ENCODE measurements at regions not wholly inside any gene's neighbourhood (a gene's known extent, or its start where the extent isn't known, plus 50 kb on each side); places are given as distances from the start of the nearest gene placed in this dataset.

GRCh38 chr4:104677116-104677515 is 182.4 kb upstream of the CXXC4 start:
- DNase-seq (ENCODE audit: low read depth) = no peak

GRCh38 chr4:104682311-104682710 is 187.6 kb upstream of the CXXC4 start:
- no peak for DNase-seq (ENCODE audit: low read depth)

- no peak for DNase-seq (ENCODE audit: low read depth)
Measured at GRCh38 chr4:104693601-104694201, 199.0 kb upstream of the CXXC4 start.

- no peak for DNase-seq (ENCODE audit: low read depth)
Measured at GRCh38 chr4:104716584-104716983, 221.9 kb upstream of the CXXC4 start.

GRCh38 chr4:104719539-104720230 is 225.0 kb upstream of the CXXC4 start:
- no peak for DNase-seq (ENCODE audit: low read depth)

GRCh38 chr4:104722467-104722866 is 227.8 kb upstream of the CXXC4 start:
- DNase-seq (ENCODE audit: low read depth) = no peak

GRCh38 chr4:104726002-104726401 is 231.3 kb upstream of the CXXC4 start:
- no peak for DNase-seq (ENCODE audit: low read depth)

GRCh38 chr4:104727643-104728042 is 232.9 kb upstream of the CXXC4 start:
- DNase-seq (ENCODE audit: low read depth) = no peak

GRCh38 chr4:104728380-104729122 is 233.9 kb upstream of the CXXC4 start:
- DNase-seq (ENCODE audit: low read depth) = no peak

- DNase-seq (ENCODE audit: low read depth) = no peak
Measured at GRCh38 chr4:104732766-104733165, 238.1 kb upstream of the CXXC4 start.

GRCh38 chr4:104735174-104735573 is 240.5 kb upstream of the CXXC4 start:
- no peak for DNase-seq (ENCODE audit: low read depth)

GRCh38 chr4:104740161-104740560 is 245.5 kb upstream of the CXXC4 start:
- no peak for DNase-seq (ENCODE audit: low read depth)

GRCh38 chr4:104743215-104743653 is 248.5 kb upstream of the CXXC4 start:
- no peak for DNase-seq (ENCODE audit: low read depth)

- DNase-seq (ENCODE audit: low read depth) = no peak
Measured at GRCh38 chr4:104747635-104748034, 252.9 kb upstream of the CXXC4 start.

- DNase-seq (ENCODE audit: low read depth) = no peak
Measured at GRCh38 chr4:104749062-104749461, 254.4 kb upstream of the CXXC4 start.

- DNase-seq (ENCODE audit: low read depth) = no peak
Measured at GRCh38 chr4:104750008-104750407, 255.3 kb upstream of the CXXC4 start.

GRCh38 chr4:104751468-104751867 is 256.8 kb upstream of the CXXC4 start:
- DNase-seq (ENCODE audit: low read depth) = no peak

- no peak for DNase-seq (ENCODE audit: low read depth)
Measured at GRCh38 chr4:104752337-104752736, 257.6 kb upstream of the CXXC4 start.

GRCh38 chr4:104756837-104757236 is 262.1 kb upstream of the CXXC4 start:
- DNase-seq (ENCODE audit: low read depth) = no peak

- DNase-seq (ENCODE audit: low read depth) = no peak
Measured at GRCh38 chr4:104758574-104758973, 263.9 kb upstream of the CXXC4 start.

- DNase-seq (ENCODE audit: low read depth) = no peak
Measured at GRCh38 chr4:104763554-104764222, 269.0 kb upstream of the CXXC4 start.

- no peak for DNase-seq (ENCODE audit: low read depth)
Measured at GRCh38 chr4:104766676-104767075, 272.0 kb upstream of the CXXC4 start.

- DNase-seq (ENCODE audit: low read depth) = no peak
Measured at GRCh38 chr4:104772849-104773248, 278.2 kb upstream of the CXXC4 start.

All from stimulated activated CD8-positive, alpha-beta memory T cell treated with anti-CD3 and anti-CD28 coated beads, Interleukin-7, amount 100 ng/mL, for 24 hours (primary cell).